GM12878 (cell line): ENCODE measurements at regions not wholly inside any gene's neighbourhood (a gene's known extent, or its start where the extent isn't known, plus 50 kb on each side); places are given as distances from the start of the nearest gene placed in this dataset.

ENCODE experiments used
- ATAC-seq: fragments of 200-7000 bp; cut with Tn5 transposase; 3 replicates; pipeline ENCODE4 v1.9.1; 2020; ENCODE audit warnings: mild to moderate bottlenecking, moderate library complexity
- BruUV-seq: library from RNA; stranded (reverse); fragments of 400-500 nt; replicated peaks from 2 replicates; lab custom pipeline; 2021; lab: Mats Ljungman, UMichigan
- CTCF ChIA-PET: fragments of 300-600 bp; sonication (Branson Sonifier 250); formaldehyde crosslinking; extraction: SDS; loops from one replicate; lab custom pipeline; 2021; ENCODE audit warnings: inconsistent platforms; lab: Yijun Ruan, JAX
- POLR2A ChIA-PET: fragments of 350-600 bp; formaldehyde crosslinking; extraction: SDS; loops from one replicate; lab custom pipeline; 2021; ENCODE audit warnings: inconsistent platforms; lab: Charles Lee
- RAD21 ChIA-PET: fragments of 300-600 bp; sonication (Branson Sonifier 250); formaldehyde crosslinking; loops from one replicate; lab custom pipeline; 2023; ENCODE audit warnings: antibody characterized with exemption; ENCODE audit not compliant: unreplicated experiment; lab: Charles Lee
- SMC1A ChIA-PET: fragments of 300-600 bp; sonication (Branson Sonifier 250); formaldehyde crosslinking; loops from one replicate; lab custom pipeline; 2023; ENCODE audit not compliant: unreplicated experiment, uncharacterized antibody; lab: Charles Lee
- DNase-seq: peaks from one replicate; pipeline ENCODE4 v3.0.0-alpha.2; 2011; ENCODE audit warnings: low read depth, low spot score
- FAIRE-seq: peaks from 3 replicates; lab custom pipeline; 2011; peaks lifted over from hg19 to GRCh38; lab: Jason Lieb, UNC
- H2AFZ ChIP-seq: 2 replicates; pipeline ENCODE4 v1.6.0; 2011; ENCODE audit warnings: low read depth, low read length, control low read depth; ENCODE audit not compliant: control insufficient read depth
- H3K27ac ChIP-seq: 2 replicates; pipeline ENCODE4 v1.5.1; 2011; ENCODE audit warnings: control low read depth; ENCODE audit not compliant: control insufficient read depth, insufficient read depth
- H3K27me3 ChIP-seq, 2 experiments: replicated peaks in 1 of 2; 2 replicates each; pipeline versions ENCODE4 v1.6.0 to v1.6.1; 2011; ENCODE audit warnings: low read length in 1 of 2; ENCODE audit not compliant: control insufficient read depth in 2 of 2, insufficient read depth in 2 of 2
- H3K36me3 ChIP-seq, 2 experiments: 2 replicates each; pipeline ENCODE4 v1.5.1; 2011; ENCODE audit warnings: low read length in 1 of 2; ENCODE audit not compliant: control insufficient read depth in 2 of 2, insufficient read depth in 2 of 2
- H3K4me1 ChIP-seq: 2 replicates; pipeline ENCODE4 v1.6.1; 2011; ENCODE audit warnings: mild to moderate bottlenecking, low read length, moderate library complexity, mixed read lengths; ENCODE audit not compliant: control insufficient read depth, insufficient read depth
- H3K4me2 ChIP-seq: 2 replicates; pipeline ENCODE4 v1.6.0; 2011; ENCODE audit warnings: control low read depth; ENCODE audit not compliant: control insufficient read depth, insufficient read depth
- H3K4me3 ChIP-seq: fragments of 200-600 bp; sonication (generic); 2 replicates; pipeline ENCODE4 v1.5.1; 2016
- H3K79me2 ChIP-seq: 2 replicates; pipeline ENCODE4 v1.6.0; 2011; ENCODE audit warnings: low read length; ENCODE audit not compliant: control insufficient read depth, insufficient read depth
- H3K9ac ChIP-seq: 2 replicates; pipeline ENCODE4 v1.8.0; 2011; ENCODE audit warnings: low read length, control low read depth, mixed read lengths; ENCODE audit not compliant: control insufficient read depth, insufficient read depth
- H3K9me3 ChIP-seq: replicated peaks from 3 replicates; pipeline ENCODE4 v1.5.1; 2011; ENCODE audit warnings: mild to moderate bottlenecking, low read length; ENCODE audit not compliant: control insufficient read depth, insufficient read depth
- H4K20me1 ChIP-seq: 2 replicates; pipeline ENCODE4 v1.6.0; 2011; ENCODE audit not compliant: control insufficient read depth, insufficient read depth
- FOS ChIP-seq: IDR thresholded peaks from 3 replicates; pipeline ENCODE4 v1.6.1; 2011; ENCODE audit warnings: borderline replicate concordance; ENCODE audit not compliant: insufficient read length; ENCODE audit errors: extremely low read depth
- MEF2B ChIP-seq: fragments of 450-650 bp; IDR thresholded peaks from 2 replicates; pipeline ENCODE4 v1.6.1; 2018; ENCODE audit warnings: mild to moderate bottlenecking, moderate library complexity; ENCODE audit not compliant: partially characterized antibody, poor library complexity, severe bottlenecking
- RFX5 ChIP-seq: IDR thresholded peaks from 2 replicates; pipeline ENCODE4 v1.6.1; 2011; ENCODE audit warnings: low read depth, low read length, improper control_type of control experiment
- SIN3A ChIP-seq: IDR thresholded peaks from 2 replicates; pipeline ENCODE4 v1.6.1; 2012; ENCODE audit warnings: low read depth, low read length, improper control_type of control experiment
- ZNF274 ChIP-seq: IDR thresholded peaks from one replicate; pipeline ENCODE4 v1.8.0; 2011; ENCODE audit not compliant: insufficient read length, insufficient read depth
- ZNF622 ChIP-seq: fragments of 450-650 bp; IDR thresholded peaks from 2 replicates; pipeline ENCODE4 v1.6.1; 2017; ENCODE audit warnings: mild to moderate bottlenecking, inconsistent platforms
- WGBS: methylation state at CpG from one replicate; pipeline ENCODE4 v1.1.6; 2016; ENCODE audit warnings: low lambda C conversion rate; ENCODE audit not compliant: insufficient replicate concordance, insufficient coverage; ENCODE audit errors: missing lambda C conversion rate; 5-methylcytosine and 5-hydroxymethylcytosine counted together
- in situ Hi-C: fragments of 300-500 bp; cut with MboI; formaldehyde crosslinking; loops from 9 replicates; pipeline ENCODE4 v1.14.3; 2018; ENCODE audit warnings: mixed read lengths
- intact Hi-C: fragments of 100-400 bp; cut with micrococcal nuclease; formaldehyde crosslinking; loops from one replicate; pipeline ENCODE4 v1.14.2; 2022; ENCODE audit not compliant: unreplicated experiment
- TF ChIP-seq, protein P1 (sequence below): fragments of 450-650 bp; conservative IDR thresholded peaks from 2 replicates; pipeline ENCODE4 v1.6.1; 2017; ENCODE audit warnings: mild to moderate bottlenecking, moderate library complexity

DNA sequence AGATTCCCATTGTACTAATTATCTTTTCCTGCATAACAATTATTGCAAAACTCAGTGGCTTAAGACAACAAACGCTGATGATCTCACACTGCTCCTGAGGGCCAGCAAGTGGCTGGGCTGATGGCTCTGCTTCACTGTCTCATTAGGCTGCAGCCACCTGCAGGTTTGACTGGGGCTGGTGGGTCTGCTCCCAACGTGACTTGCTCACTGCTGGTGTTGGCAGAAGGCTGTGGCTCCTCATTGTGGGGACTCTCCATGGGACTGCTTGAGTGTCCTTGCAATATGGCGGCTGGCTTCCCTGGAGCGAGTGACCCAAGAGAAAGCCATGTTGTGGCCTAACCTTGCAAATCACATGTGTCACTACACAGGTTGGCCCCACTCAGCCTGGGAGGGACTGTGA, 71.1 kb downstream of the PLXNA1 start (continued):
- TF ChIP-seq RFX5, result no peak

GRCh38 chr3:127056281-127056680, 73.4 kb downstream of the PLXNA1 start:
- Histone ChIP-seq H4K20me1 (no peaks in the 10 kb centered on the region), H2AFZ (no peak overlapping the region), H3K27me3 (no peaks in the 10 kb centered on the region), H3K27ac (no peak overlapping the region), H3K79me2 (no peaks in the 10 kb centered on the region), H3K9ac (no peak overlapping the region), H3K36me3 (no peaks in the 10 kb centered on the region), H3K4me1 (no peaks in the 10 kb centered on the region), H3K9me3 (no peaks in the 10 kb centered on the region; the same call in 2 of the 3 replicates), H3K4me3 (no peak overlapping the region), H3K4me2 (no peak overlapping the region)
- ChIA-PET POLR2A (interaction anchor here (0.6 kb wide), 1 partner anchor 305 kb away, joined by 3 read pairs; no protein-coding TSS in a partner anchor), SMC1A (interaction anchor here (1.0 kb wide), 1 partner anchor 427 kb away, joined by 3 read pairs; no protein-coding TSS in a partner anchor), RAD21 (no interaction called here), CTCF (no interaction called here)
- WGBS, result 70% methylated on average over 16 of the region's 17 CpGs
- TF ChIP-seq SIN3A (no peak), RFX5 (no peak), FOS (no peak), ZNF622 (no peak), MEF2B (no peak), ZNF274 (no peak)
- TF ChIP-seq, protein P1, sequence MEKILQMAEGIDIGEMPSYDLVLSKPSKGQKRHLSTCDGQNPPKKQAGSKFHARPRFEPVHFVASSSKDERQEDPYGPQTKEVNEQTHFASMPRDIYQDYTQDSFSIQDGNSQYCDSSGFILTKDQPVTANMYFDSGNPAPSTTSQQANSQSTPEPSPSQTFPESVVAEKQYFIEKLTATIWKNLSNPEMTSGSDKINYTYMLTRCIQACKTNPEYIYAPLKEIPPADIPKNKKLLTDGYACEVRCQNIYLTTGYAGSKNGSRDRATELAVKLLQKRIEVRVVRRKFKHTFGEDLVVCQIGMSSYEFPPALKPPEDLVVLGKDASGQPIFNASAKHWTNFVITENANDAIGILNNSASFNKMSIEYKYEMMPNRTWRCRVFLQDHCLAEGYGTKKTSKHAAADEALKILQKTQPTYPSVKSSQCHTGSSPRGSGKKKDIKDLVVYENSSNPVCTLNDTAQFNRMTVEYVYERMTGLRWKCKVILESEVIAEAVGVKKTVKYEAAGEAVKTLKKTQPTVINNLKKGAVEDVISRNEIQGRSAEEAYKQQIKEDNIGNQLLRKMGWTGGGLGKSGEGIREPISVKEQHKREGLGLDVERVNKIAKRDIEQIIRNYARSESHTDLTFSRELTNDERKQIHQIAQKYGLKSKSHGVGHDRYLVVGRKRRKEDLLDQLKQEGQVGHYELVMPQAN, result no peak
- no peak for DNase-seq
- intact Hi-C loops (no loop called here), in situ Hi-C loops (no loop called here)
- no TSS peak for BruUV-seq
- no peak for ATAC-seq
- FAIRE-seq, result no peak
